ENCODE measurements at regions not wholly inside any gene's neighbourhood (a gene's known extent, or its start where the extent isn't known, plus 50 kb on each side); places are given as distances from the start of the nearest gene placed in this dataset.

- Histone ChIP-seq H3K27ac (ENCODE audit: poor library complexity, severe bottlenecking) (no peak overlapping the region), H3K9me3 (ENCODE audit: severe bottlenecking) (no peaks in the 10 kb centered on the region), H3K4me1 (ENCODE audit: insufficient read depth, poor library complexity, severe bottlenecking) (no peaks in the 10 kb centered on the region), H3K36me3 (ENCODE audit: low read depth) (no peaks in the 10 kb centered on the region), H3K27me3 (ENCODE audit: insufficient read depth, poor library complexity, severe bottlenecking) (no peaks in the 10 kb centered on the region), H3K4me3 (ENCODE audit: severe bottlenecking) (no peak overlapping the region)
- ATAC-seq (ENCODE audit: low read depth) = no peak
- DNase-seq (ENCODE audit: low spot score) = no peak
- TF ChIP-seq, protein P1, sequence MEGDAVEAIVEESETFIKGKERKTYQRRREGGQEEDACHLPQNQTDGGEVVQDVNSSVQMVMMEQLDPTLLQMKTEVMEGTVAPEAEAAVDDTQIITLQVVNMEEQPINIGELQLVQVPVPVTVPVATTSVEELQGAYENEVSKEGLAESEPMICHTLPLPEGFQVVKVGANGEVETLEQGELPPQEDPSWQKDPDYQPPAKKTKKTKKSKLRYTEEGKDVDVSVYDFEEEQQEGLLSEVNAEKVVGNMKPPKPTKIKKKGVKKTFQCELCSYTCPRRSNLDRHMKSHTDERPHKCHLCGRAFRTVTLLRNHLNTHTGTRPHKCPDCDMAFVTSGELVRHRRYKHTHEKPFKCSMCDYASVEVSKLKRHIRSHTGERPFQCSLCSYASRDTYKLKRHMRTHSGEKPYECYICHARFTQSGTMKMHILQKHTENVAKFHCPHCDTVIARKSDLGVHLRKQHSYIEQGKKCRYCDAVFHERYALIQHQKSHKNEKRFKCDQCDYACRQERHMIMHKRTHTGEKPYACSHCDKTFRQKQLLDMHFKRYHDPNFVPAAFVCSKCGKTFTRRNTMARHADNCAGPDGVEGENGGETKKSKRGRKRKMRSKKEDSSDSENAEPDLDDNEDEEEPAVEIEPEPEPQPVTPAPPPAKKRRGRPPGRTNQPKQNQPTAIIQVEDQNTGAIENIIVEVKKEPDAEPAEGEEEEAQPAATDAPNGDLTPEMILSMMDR (IDR thresholded peaks at IDR 0.05; ENCODE audit: poor library complexity, severe bottlenecking) = no peak
Measured at GRCh38 chr2:2942906-2943305, 434.7 kb downstream of the EIPR1 start.

DNA sequence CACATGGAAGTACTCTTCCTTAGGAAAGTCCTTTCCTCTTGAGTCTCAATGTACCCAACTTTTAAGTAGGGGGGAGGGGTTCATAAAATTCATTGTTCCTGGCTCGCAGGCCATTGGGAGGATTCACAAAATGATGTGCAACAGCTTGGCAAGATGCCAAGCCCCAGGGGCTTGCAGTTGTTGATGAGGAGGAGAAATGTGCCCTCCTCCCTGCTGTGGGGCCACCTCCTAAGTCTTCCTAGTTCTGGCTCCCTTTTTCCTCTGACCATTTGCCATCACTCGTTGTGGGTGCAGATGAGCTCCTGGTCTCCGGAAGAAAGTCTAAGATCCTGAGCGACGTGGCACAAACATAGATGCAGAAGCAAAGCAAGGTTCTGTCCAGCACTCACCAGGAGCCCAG, 435.4 kb downstream of the EIPR1 start:
- Histone ChIP-seq H3K27me3 (ENCODE audit: insufficient read depth, poor library complexity, severe bottlenecking) (no peaks in the 10 kb centered on the region), H3K36me3 (ENCODE audit: low read depth) (no peaks in the 10 kb centered on the region), H3K4me1 (ENCODE audit: insufficient read depth, poor library complexity, severe bottlenecking) (no peaks in the 10 kb centered on the region), H3K27ac (ENCODE audit: poor library complexity, severe bottlenecking) (no peak overlapping the region), H3K9me3 (ENCODE audit: severe bottlenecking) (no peaks in the 10 kb centered on the region), H3K4me3 (ENCODE audit: severe bottlenecking) (no peak overlapping the region)
- DNase-seq (ENCODE audit: low spot score) (no peak), ATAC-seq (ENCODE audit: low read depth) (no peak)
- TF ChIP-seq, protein P1 (IDR thresholded peaks at IDR 0.05; ENCODE audit: poor library complexity, severe bottlenecking) = no peak

GRCh38 chr2:2941205-2941604, 436.4 kb downstream of the EIPR1 start:
- no peaks in the 10 kb centered on the region for H3K4me1 ChIP-seq (ENCODE audit: insufficient read depth, poor library complexity, severe bottlenecking)
- no peak for DNase-seq (ENCODE audit: low spot score)
- TF ChIP-seq, protein P1 (IDR thresholded peaks at IDR 0.05; ENCODE audit: poor library complexity, severe bottlenecking) = no peak
- H3K27ac ChIP-seq (ENCODE audit: poor library complexity, severe bottlenecking) = no peak overlapping the region
- no peaks in the 10 kb centered on the region for H3K27me3 ChIP-seq (ENCODE audit: insufficient read depth, poor library complexity, severe bottlenecking)
- no peaks in the 10 kb centered on the region for H3K9me3 ChIP-seq (ENCODE audit: severe bottlenecking)
- no peaks in the 10 kb centered on the region for H3K36me3 ChIP-seq (ENCODE audit: low read depth)
- no peak overlapping the region for H3K4me3 ChIP-seq (ENCODE audit: severe bottlenecking)
- ATAC-seq (ENCODE audit: low read depth) = no peak

DNA sequence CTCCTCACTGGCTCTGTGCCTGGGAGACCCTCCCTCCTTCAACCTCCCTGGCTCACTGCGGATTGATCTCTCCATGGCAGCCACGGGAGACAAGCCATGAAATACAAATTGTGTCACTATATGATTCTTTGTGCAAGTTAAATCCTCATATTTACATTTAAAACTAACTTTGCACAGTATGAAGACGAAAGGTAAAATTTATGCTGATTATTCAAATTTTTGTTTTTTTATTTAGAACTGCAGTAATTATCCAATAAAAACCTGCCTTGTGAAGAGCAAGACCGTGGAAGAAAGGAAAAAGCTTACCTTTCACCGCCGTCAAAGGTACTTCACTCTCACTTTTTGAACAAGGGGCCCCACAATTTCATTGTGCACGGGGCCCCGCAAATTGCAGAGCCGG, 436.9 kb downstream of the EIPR1 start:
- TF ChIP-seq, protein P1 (IDR thresholded peaks at IDR 0.05; ENCODE audit: poor library complexity, severe bottlenecking) = no peak
- no peaks in the 10 kb centered on the region for H3K9me3 ChIP-seq (ENCODE audit: severe bottlenecking)
- H3K27me3 ChIP-seq (ENCODE audit: insufficient read depth, poor library complexity, severe bottlenecking) = no peaks in the 10 kb centered on the region
- DNase-seq (ENCODE audit: low spot score) = no peak
- no peaks in the 10 kb centered on the region for H3K36me3 ChIP-seq (ENCODE audit: low read depth)
- H3K4me1 ChIP-seq (ENCODE audit: insufficient read depth, poor library complexity, severe bottlenecking) = no peaks in the 10 kb centered on the region
- no peak overlapping the region for H3K27ac ChIP-seq (ENCODE audit: poor library complexity, severe bottlenecking)
- no peak for ATAC-seq (ENCODE audit: low read depth)
- no peak overlapping the region for H3K4me3 ChIP-seq (ENCODE audit: severe bottlenecking)

DNA sequence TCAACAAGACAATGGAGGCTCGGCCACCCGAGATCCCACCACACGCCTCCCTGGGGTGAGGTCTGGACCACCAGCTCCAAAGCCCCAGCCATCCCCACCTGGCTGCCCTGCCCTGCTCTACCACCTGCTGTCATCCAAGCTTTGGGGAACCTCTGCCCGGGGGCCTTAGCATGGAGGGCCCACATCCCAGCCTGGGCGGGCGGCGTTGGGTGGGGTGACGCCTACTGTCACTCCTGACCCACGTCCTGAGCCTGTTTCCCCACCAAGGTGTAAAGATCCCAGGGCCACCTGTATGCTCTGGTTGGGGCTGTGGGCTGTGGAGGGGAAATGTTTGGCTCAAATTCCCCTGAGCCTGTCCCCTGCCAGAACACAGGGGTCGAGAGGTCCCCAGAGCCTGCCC, 437.6 kb downstream of the EIPR1 start:
- H3K27me3 ChIP-seq (ENCODE audit: insufficient read depth, poor library complexity, severe bottlenecking) = no peaks in the 10 kb centered on the region
- H3K27ac ChIP-seq (ENCODE audit: poor library complexity, severe bottlenecking) = no peak overlapping the region
- DNase-seq (ENCODE audit: low spot score) (no peak), ATAC-seq (ENCODE audit: low read depth) (no peak)
- TF ChIP-seq, protein P1 (IDR thresholded peaks at IDR 0.05; ENCODE audit: poor library complexity, severe bottlenecking) = no peak
- no peaks in the 10 kb centered on the region for H3K36me3 ChIP-seq (ENCODE audit: low read depth)
- no peak overlapping the region for H3K4me3 ChIP-seq (ENCODE audit: severe bottlenecking)
- H3K4me1 ChIP-seq (ENCODE audit: insufficient read depth, poor library complexity, severe bottlenecking) = no peaks in the 10 kb centered on the region
- H3K9me3 ChIP-seq (ENCODE audit: severe bottlenecking) = no peaks in the 10 kb centered on the region

Data from RWPE2 (cell line).